ENCODE measurements at regions not wholly inside any gene's neighbourhood (a gene's known extent, or its start where the extent isn't known, plus 50 kb on each side); places are given as distances from the start of the nearest gene placed in this dataset.

GRCh38 chr7:13286916-13287315, 599.5 kb downstream of the ARL4A start:
- H3K4me2 ChIP-seq (ENCODE audit: insufficient read depth, low read length): no peak overlapping the region
- no peak for TF ChIP-seq CTCF (IDR thresholded peaks at IDR 0.05; ENCODE audit: extremely low read depth, low read depth, low read length)

GRCh38 chr7:13288516-13288915, 601.1 kb downstream of the ARL4A start:
- H3K4me1 ChIP-seq (ENCODE audit: insufficient read depth, low read length): peaks cover 16% of the 10 kb centered on the region
- H3K27ac ChIP-seq (ENCODE audit: low read depth, low read length): no peak overlapping the region
- no peak for TF ChIP-seq CTCF (IDR thresholded peaks at IDR 0.05; ENCODE audit: extremely low read depth, low read depth, low read length)
- no peak for DNase-seq (ENCODE audit: insufficient read length, low spot score, missing footprints)
- H3K9me3 ChIP-seq (ENCODE audit: low read depth, low read length): no peaks in the 10 kb centered on the region
- H3K27me3 ChIP-seq (ENCODE audit: insufficient read depth, low read length): no peaks in the 10 kb centered on the region
- H3K4me2 ChIP-seq (ENCODE audit: insufficient read depth, low read length): no peak overlapping the region
- no peaks in the 10 kb centered on the region for H3K36me3 ChIP-seq (ENCODE audit: insufficient read depth, low read length)
- H3K4me3 ChIP-seq (ENCODE audit: insufficient read depth, low read length): no peak overlapping the region
- no peak overlapping the region for H2AFZ ChIP-seq (ENCODE audit: low read length)
- H4K20me1 ChIP-seq (ENCODE audit: insufficient read depth, low read length): no peaks in the 10 kb centered on the region
- H3K79me2 ChIP-seq (ENCODE audit: insufficient read depth, low read length): no peaks in the 10 kb centered on the region

More at GRCh38 chr7:13286916-13287315, 599.5 kb downstream of the ARL4A start:
- Histone ChIP-seq H3K79me2 (ENCODE audit: insufficient read depth, low read length) (no peaks in the 10 kb centered on the region), H3K27ac (ENCODE audit: low read depth, low read length) (no peak overlapping the region), H3K9me3 (ENCODE audit: low read depth, low read length) (no peaks in the 10 kb centered on the region), H3K4me1 (ENCODE audit: insufficient read depth, low read length) (peaks cover 16% of the 10 kb centered on the region), H3K4me3 (ENCODE audit: insufficient read depth, low read length) (no peak overlapping the region), H2AFZ (ENCODE audit: low read length) (peak overlapping the region; percentile 15), H3K27me3 (ENCODE audit: insufficient read depth, low read length) (no peaks in the 10 kb centered on the region), H4K20me1 (ENCODE audit: insufficient read depth, low read length) (no peaks in the 10 kb centered on the region), H3K36me3 (ENCODE audit: insufficient read depth, low read length) (no peaks in the 10 kb centered on the region)
- DNase-seq (ENCODE audit: insufficient read length, low spot score, missing footprints): no peak

GRCh38 chr7:13290975-13291374, 603.5 kb downstream of the ARL4A start:
- H3K9me3 ChIP-seq (ENCODE audit: low read depth, low read length): no peaks in the 10 kb centered on the region
- DNase-seq (ENCODE audit: insufficient read length, low spot score, missing footprints): no peak
- H3K4me2 ChIP-seq (ENCODE audit: insufficient read depth, low read length): no peak overlapping the region
- no peaks in the 10 kb centered on the region for H3K27me3 ChIP-seq (ENCODE audit: insufficient read depth, low read length)
- no peaks in the 10 kb centered on the region for H3K79me2 ChIP-seq (ENCODE audit: insufficient read depth, low read length)
- H3K36me3 ChIP-seq (ENCODE audit: insufficient read depth, low read length): no peaks in the 10 kb centered on the region
- H3K27ac ChIP-seq (ENCODE audit: low read depth, low read length): no peak overlapping the region
- no peak for TF ChIP-seq CTCF (IDR thresholded peaks at IDR 0.05; ENCODE audit: extremely low read depth, low read depth, low read length)
- no peak overlapping the region for H2AFZ ChIP-seq (ENCODE audit: low read length)
- H3K4me3 ChIP-seq (ENCODE audit: insufficient read depth, low read length): no peak overlapping the region
- peaks cover 16% of the 10 kb centered on the region for H3K4me1 ChIP-seq (ENCODE audit: insufficient read depth, low read length)
- no peaks in the 10 kb centered on the region for H4K20me1 ChIP-seq (ENCODE audit: insufficient read depth, low read length)

GRCh38 chr7:13293264-13294002, 606.0 kb downstream of the ARL4A start:
- TF ChIP-seq CTCF (IDR thresholded peaks at IDR 0.05; ENCODE audit: extremely low read depth, low read depth, low read length): no peak
- Histone ChIP-seq H3K4me1 (ENCODE audit: insufficient read depth, low read length) (peaks cover 12% of the 10 kb centered on the region), H3K27ac (ENCODE audit: low read depth, low read length) (peak overlapping the region; percentile 4), H3K36me3 (ENCODE audit: insufficient read depth, low read length) (no peaks in the 10 kb centered on the region), H3K27me3 (ENCODE audit: insufficient read depth, low read length) (no peaks in the 10 kb centered on the region), H3K4me2 (ENCODE audit: insufficient read depth, low read length) (peak overlapping the region; percentile 54), H3K79me2 (ENCODE audit: insufficient read depth, low read length) (no peaks in the 10 kb centered on the region), H3K9me3 (ENCODE audit: low read depth, low read length) (no peaks in the 10 kb centered on the region), H2AFZ (ENCODE audit: low read length) (peak overlapping the region; percentile 40), H4K20me1 (ENCODE audit: insufficient read depth, low read length) (no peaks in the 10 kb centered on the region), H3K4me3 (ENCODE audit: insufficient read depth, low read length) (no peak overlapping the region)
- peak; percentile 51 for DNase-seq (ENCODE audit: insufficient read length, low spot score, missing footprints)
